ENCODE measurements at regions not wholly inside any gene's neighbourhood (a gene's known extent, or its start where the extent isn't known, plus 50 kb on each side); places are given as distances from the start of the nearest gene placed in this dataset.
A peak's percentile ranks its signal among the peaks of the same experiment; 100 is the strongest.

GRCh38 chr7:23964715-23965114 lies 254.7 kb downstream of the STK31 start:
- WGBS = 94% methylated on average over 7 of the region's 7 CpGs
- H3K4ac ChIP-seq (ENCODE audit: low read depth in 1 of 2, low read length in 2 of 2) = no peak overlapping the region

GRCh38 chr7:23965296-23965695 lies 255.3 kb downstream of the STK31 start:
- Histone ChIP-seq H3K9me3 (ENCODE audit: control insufficient read depth, low read length) (no peaks in the 10 kb centered on the region), H3K4ac (ENCODE audit: low read depth in 1 of 2, low read length in 2 of 2) (no peak overlapping the region), H3K18ac (ENCODE audit: low read depth in 1 of 2, low read length in 2 of 2) (no peak overlapping the region), H3K4me2 (ENCODE audit: low read length, poor library complexity, severe bottlenecking) (no peak overlapping the region), H3K79me1 (replicated peaks; ENCODE audit: low read length, poor library complexity, severe bottlenecking) (no peaks in the 10 kb centered on the region), H3K14ac (ENCODE audit: low read length in 2 of 2) (no peak overlapping the region), H4K91ac (ENCODE audit: low read length) (no peak overlapping the region), H2BK12ac (ENCODE audit: low read length in 2 of 2) (no peak overlapping the region), H3K27me3 (ENCODE audit: control insufficient read depth in 1 of 2, insufficient read depth in 1 of 2, low read length in 2 of 2) (no peaks in the 10 kb centered on the region), H3K23ac (ENCODE audit: low read length in 2 of 2) (no peak overlapping the region), H3K36me3 (ENCODE audit: control insufficient read depth in 1 of 2, insufficient read depth in 2 of 2, low read depth in 1 of 2, low read length in 2 of 2) (no peaks in the 10 kb centered on the region), H2BK5ac (ENCODE audit: low read depth, low read length, poor library complexity, severe bottlenecking) (no peak overlapping the region), H3K27ac (ENCODE audit: low read length, poor library complexity, severe bottlenecking) (no peak overlapping the region), H3K4me3 (ENCODE audit: insufficient read depth in 1 of 2, low read depth in 1 of 2, low read length in 2 of 2) (no peak overlapping the region), H2BK120ac (ENCODE audit: low read depth, low read length) (no peak overlapping the region), H2AK5ac (ENCODE audit: low read length, severe bottlenecking) (no peak overlapping the region), H3K9ac (ENCODE audit: low read length) (no peak overlapping the region), H3K4me1 (ENCODE audit: control insufficient read depth, insufficient read depth, low read depth, low read length) (no peaks in the 10 kb centered on the region), H4K8ac (ENCODE audit: low read length) (no peak overlapping the region), H2AFZ (ENCODE audit: low read depth, low read length) (no peak overlapping the region), H2BK15ac (ENCODE audit: low read depth, poor library complexity, severe bottlenecking) (no peak overlapping the region)
- WGBS = 100% methylated on average over 5 of the region's 5 CpGs
- no peak for DNase-seq

More at GRCh38 chr7:23964715-23965114, 254.7 kb downstream of the STK31 start:
- no peak overlapping the region for H2AFZ ChIP-seq (ENCODE audit: low read depth, low read length)
- no peaks in the 10 kb centered on the region for H3K36me3 ChIP-seq (ENCODE audit: control insufficient read depth in 1 of 2, insufficient read depth in 2 of 2, low read depth in 1 of 2, low read length in 2 of 2)
- H3K79me1 ChIP-seq (replicated peaks; ENCODE audit: low read length, poor library complexity, severe bottlenecking) = no peaks in the 10 kb centered on the region
- no peak overlapping the region for H4K91ac ChIP-seq (ENCODE audit: low read length)
- no peak overlapping the region for H3K23ac ChIP-seq (ENCODE audit: low read length in 2 of 2)
- H2BK120ac ChIP-seq (ENCODE audit: low read depth, low read length) = no peak overlapping the region
- no peak overlapping the region for H4K8ac ChIP-seq (ENCODE audit: low read length)
- no peak for DNase-seq
- H3K9me3 ChIP-seq (ENCODE audit: control insufficient read depth, low read length) = peaks cover 3% of the 10 kb centered on the region
- H3K18ac ChIP-seq (ENCODE audit: low read depth in 1 of 2, low read length in 2 of 2) = no peak overlapping the region
- H3K4me1 ChIP-seq (ENCODE audit: control insufficient read depth, insufficient read depth, low read depth, low read length) = no peaks in the 10 kb centered on the region
- H3K27ac ChIP-seq (ENCODE audit: low read length, poor library complexity, severe bottlenecking) = no peak overlapping the region
- H3K27me3 ChIP-seq (ENCODE audit: control insufficient read depth in 1 of 2, insufficient read depth in 1 of 2, low read length in 2 of 2) = no peaks in the 10 kb centered on the region
- no peak overlapping the region for H3K9ac ChIP-seq (ENCODE audit: low read length)
- H2BK5ac ChIP-seq (ENCODE audit: low read depth, low read length, poor library complexity, severe bottlenecking) = no peak overlapping the region
- H3K14ac ChIP-seq (ENCODE audit: low read length in 2 of 2) = no peak overlapping the region
- peak overlapping the region; percentile 40 for H2BK15ac ChIP-seq (ENCODE audit: low read depth, poor library complexity, severe bottlenecking)
- no peak overlapping the region for H2AK5ac ChIP-seq (ENCODE audit: low read length, severe bottlenecking)
- no peak overlapping the region for H3K4me3 ChIP-seq (ENCODE audit: insufficient read depth in 1 of 2, low read depth in 1 of 2, low read length in 2 of 2)
- H3K4me2 ChIP-seq (ENCODE audit: low read length, poor library complexity, severe bottlenecking) = no peak overlapping the region
- peak overlapping the region; percentile 18 to 55 for H2BK12ac ChIP-seq (ENCODE audit: low read length in 2 of 2)

DNA sequence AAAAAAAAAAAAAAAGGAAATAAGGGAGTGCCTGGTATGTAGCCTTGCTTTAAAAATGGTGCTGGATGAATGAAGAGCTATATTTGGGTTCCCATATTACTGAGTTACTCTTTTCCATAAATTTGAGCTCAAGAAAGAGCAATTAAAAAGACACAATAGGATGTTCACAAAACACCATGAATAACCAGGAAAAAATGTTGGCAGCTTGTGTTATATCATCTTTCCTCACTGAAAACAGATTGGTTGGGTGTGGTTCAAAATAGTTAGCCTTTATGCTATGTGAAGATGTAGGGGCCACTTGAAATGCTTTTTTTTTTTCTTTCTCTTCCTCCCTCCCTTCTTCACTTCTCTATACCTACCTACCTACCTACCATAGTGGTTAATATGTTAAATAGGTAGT lies 256.9 kb downstream of the STK31 start:
- Histone ChIP-seq H3K18ac (ENCODE audit: low read depth in 1 of 2, low read length in 2 of 2) (no peak overlapping the region), H2BK120ac (ENCODE audit: low read depth, low read length) (no peak overlapping the region), H3K4ac (ENCODE audit: low read depth in 1 of 2, low read length in 2 of 2) (no peak overlapping the region), H3K4me3 (ENCODE audit: insufficient read depth in 1 of 2, low read depth in 1 of 2, low read length in 2 of 2) (no peak overlapping the region), H2AFZ (ENCODE audit: low read depth, low read length) (no peak overlapping the region), H3K9ac (ENCODE audit: low read length) (no peak overlapping the region), H3K27ac (ENCODE audit: low read length, poor library complexity, severe bottlenecking) (no peak overlapping the region), H3K14ac (ENCODE audit: low read length in 2 of 2) (no peak overlapping the region), H3K79me1 (replicated peaks; ENCODE audit: low read length, poor library complexity, severe bottlenecking) (no peaks in the 10 kb centered on the region), H2BK15ac (ENCODE audit: low read depth, poor library complexity, severe bottlenecking) (no peak overlapping the region), H3K23ac (ENCODE audit: low read length in 2 of 2) (no peak overlapping the region), H3K4me2 (ENCODE audit: low read length, poor library complexity, severe bottlenecking) (no peak overlapping the region), H2AK5ac (ENCODE audit: low read length, severe bottlenecking) (no peak overlapping the region), H3K4me1 (ENCODE audit: control insufficient read depth, insufficient read depth, low read depth, low read length) (no peaks in the 10 kb centered on the region), H3K36me3 (ENCODE audit: control insufficient read depth in 1 of 2, insufficient read depth in 2 of 2, low read depth in 1 of 2, low read length in 2 of 2) (no peaks in the 10 kb centered on the region), H4K91ac (ENCODE audit: low read length) (no peak overlapping the region), H4K8ac (ENCODE audit: low read length) (no peak overlapping the region), H2BK5ac (ENCODE audit: low read depth, low read length, poor library complexity, severe bottlenecking) (no peak overlapping the region), H3K9me3 (ENCODE audit: control insufficient read depth, low read length) (no peaks in the 10 kb centered on the region), H2BK12ac (ENCODE audit: low read length in 2 of 2) (no peak overlapping the region), H3K27me3 (ENCODE audit: control insufficient read depth in 1 of 2, insufficient read depth in 1 of 2, low read length in 2 of 2) (no peaks in the 10 kb centered on the region)
- DNase-seq = no peak

GRCh38 chr7:23967949-23968599 lies 258.1 kb downstream of the STK31 start:
- Histone ChIP-seq H2BK120ac (ENCODE audit: low read depth, low read length) (no peak overlapping the region), H3K23ac (ENCODE audit: low read length in 2 of 2) (no peak overlapping the region), H2AK5ac (ENCODE audit: low read length, severe bottlenecking) (no peak overlapping the region), H3K4me2 (ENCODE audit: low read length, poor library complexity, severe bottlenecking) (no peak overlapping the region), H3K9me3 (ENCODE audit: control insufficient read depth, low read length) (no peaks in the 10 kb centered on the region), H3K14ac (ENCODE audit: low read length in 2 of 2) (peak overlapping the region in 1 of 2 experiments; percentile 26), H3K4ac (ENCODE audit: low read depth in 1 of 2, low read length in 2 of 2) (no peak overlapping the region), H4K8ac (ENCODE audit: low read length) (peak overlapping the region; percentile 12), H2BK15ac (ENCODE audit: low read depth, poor library complexity, severe bottlenecking) (no peak overlapping the region), H2AFZ (ENCODE audit: low read depth, low read length) (no peak overlapping the region), H3K18ac (ENCODE audit: low read depth in 1 of 2, low read length in 2 of 2) (no peak overlapping the region), H2BK5ac (ENCODE audit: low read depth, low read length, poor library complexity, severe bottlenecking) (no peak overlapping the region), H3K36me3 (ENCODE audit: control insufficient read depth in 1 of 2, insufficient read depth in 2 of 2, low read depth in 1 of 2, low read length in 2 of 2) (no peaks in the 10 kb centered on the region), H3K4me1 (ENCODE audit: control insufficient read depth, insufficient read depth, low read depth, low read length) (no peaks in the 10 kb centered on the region), H3K4me3 (ENCODE audit: insufficient read depth in 1 of 2, low read depth in 1 of 2, low read length in 2 of 2) (no peak overlapping the region), H3K27ac (ENCODE audit: low read length, poor library complexity, severe bottlenecking) (no peak overlapping the region), H2BK12ac (ENCODE audit: low read length in 2 of 2) (peak overlapping the region; percentile 9 to 15), H3K27me3 (ENCODE audit: control insufficient read depth in 1 of 2, insufficient read depth in 1 of 2, low read length in 2 of 2) (no peaks in the 10 kb centered on the region), H4K91ac (ENCODE audit: low read length) (peak overlapping the region; percentile 14), H3K9ac (ENCODE audit: low read length) (no peak overlapping the region), H3K79me1 (replicated peaks; ENCODE audit: low read length, poor library complexity, severe bottlenecking) (no peaks in the 10 kb centered on the region)
- DNase-seq = no peak
- WGBS = 93% methylated on average over 5 of the region's 5 CpGs

Data from mesenchymal stem cell (in vitro differentiated cells and primary cell).